OCI-LY3 (cell line): ENCODE measurements at regions not wholly inside any gene's neighbourhood (a gene's known extent, or its start where the extent isn't known, plus 50 kb on each side); places are given as distances from the start of the nearest gene placed in this dataset.

ENCODE experiments used
- CTCF ChIP-seq: fragments of 200-600, 300-600 bp; sonication (generic); IDR thresholded peaks from 2 replicates; pipeline ENCODE4 v1.5.1; 2014; ENCODE audit warnings: antibody characterized with exemption, low read length, low read depth
- EZH2phosphoT487 ChIP-seq: fragments of 200-600 bp; shearing (Covaris generic); IDR thresholded peaks from 2 replicates; pipeline ENCODE4 v1.6.1; 2018; ENCODE audit warnings: antibody characterized with exemption, mixed run types, low read depth

GRCh38 chr3:18713577-18713951 is 288.4 kb upstream of the SATB1 start:
- TF ChIP-seq CTCF (no peak), EZH2phosphoT487 (no peak)
